Activated T-cell treated with anti-CD3 and anti-CD28 coated beads, Interleukin-2, amount 50 U/mL, for 4 hours (primary cell): ENCODE measurements at regions not wholly inside any gene's neighbourhood (a gene's known extent, or its start where the extent isn't known, plus 50 kb on each side); places are given as distances from the start of the nearest gene placed in this dataset.

Experiments used
- ATAC-seq, 2 donors: fragments of 200-7000 bp; cut with Tn5 transposase; one replicate each; pipeline ENCODE4 v1.10.0; 2021
- DNase-seq: peaks from one replicate; pipeline ENCODE4 v3.0.0-alpha.2; 2020
- H3K27me3 Mint-ChIP-seq: one replicate; pipeline ENCODE4 v1.8.0; 2021; ENCODE audit warnings: low read depth, mixed read lengths
- H3K36me3 Mint-ChIP-seq: one replicate; pipeline ENCODE4 v1.8.0; 2022; ENCODE audit warnings: mixed read lengths; ENCODE audit not compliant: insufficient read depth
- H3K4me1 Mint-ChIP-seq: one replicate; pipeline ENCODE4 v1.8.0; 2021; ENCODE audit warnings: low read depth, mixed read lengths
- H3K4me3 Mint-ChIP-seq: one replicate; pipeline ENCODE4 v1.8.0; 2021; ENCODE audit warnings: mild to moderate bottlenecking, moderate library complexity, mixed read lengths
- H3K9me3 Mint-ChIP-seq: one replicate; pipeline ENCODE4 v1.8.0; 2021; ENCODE audit warnings: mixed read lengths

- no peaks in the 10 kb centered on the region for H3K9me3 Mint-ChIP-seq
- H3K4me1 Mint-ChIP-seq = no peaks in the 10 kb centered on the region
- H3K36me3 Mint-ChIP-seq = no peaks in the 10 kb centered on the region
- no peak overlapping the region for H3K4me3 Mint-ChIP-seq
- DNase-seq (no peak), ATAC-seq (no peak)
- H3K27me3 Mint-ChIP-seq = no peaks in the 10 kb centered on the region
Measured at GRCh38 chr4:67236318-67236717, 309.0 kb downstream of the CENPC start.

DNA sequence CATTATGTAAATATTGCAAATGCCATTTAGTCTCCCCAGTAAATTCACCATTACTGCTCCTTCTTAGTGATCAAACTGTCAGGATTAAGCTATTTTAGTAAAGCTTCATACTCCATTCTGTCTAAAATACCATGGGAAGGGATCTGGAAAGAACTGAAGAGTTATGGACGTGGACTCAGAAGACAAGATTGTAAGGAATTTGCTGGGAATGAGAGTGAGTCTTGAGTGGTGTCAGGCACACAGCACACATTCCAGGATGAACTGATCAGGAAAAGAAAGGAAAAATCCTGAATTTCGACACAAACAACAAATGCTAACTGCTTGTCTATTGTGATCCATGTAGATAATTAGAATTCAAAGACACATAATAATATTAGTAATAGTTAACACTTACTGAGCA lies 311.0 kb downstream of the CENPC start:
- H3K27me3 Mint-ChIP-seq = no peaks in the 10 kb centered on the region
- no peak overlapping the region for H3K4me3 Mint-ChIP-seq
- H3K36me3 Mint-ChIP-seq = no peaks in the 10 kb centered on the region
- H3K9me3 Mint-ChIP-seq = no peaks in the 10 kb centered on the region
- no peaks in the 10 kb centered on the region for H3K4me1 Mint-ChIP-seq
- DNase-seq (no peak), ATAC-seq (no peak)

DNA sequence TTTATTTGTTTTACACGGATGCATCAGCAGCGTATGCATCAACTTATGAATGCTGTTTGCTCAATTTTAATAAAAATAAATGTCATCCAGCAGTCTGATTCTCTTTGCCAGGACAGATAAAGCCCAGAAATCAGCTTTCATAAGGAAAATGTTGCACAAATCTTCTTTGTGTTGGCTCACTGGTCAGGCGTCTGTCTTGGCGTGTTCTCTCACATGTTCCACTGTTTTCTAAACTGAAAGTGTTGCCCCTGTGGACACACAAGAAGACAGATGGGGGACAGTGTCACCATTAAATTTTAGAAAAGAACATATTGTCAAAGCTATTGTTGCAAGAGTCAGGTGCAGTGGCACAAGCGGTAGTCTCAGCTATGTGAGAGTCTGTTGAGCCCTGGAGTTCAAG lies 316.2 kb downstream of the CENPC start:
- DNase-seq (no peak), ATAC-seq (no peak)
- H3K27me3 Mint-ChIP-seq = no peaks in the 10 kb centered on the region
- H3K4me3 Mint-ChIP-seq = no peak overlapping the region
- no peaks in the 10 kb centered on the region for H3K9me3 Mint-ChIP-seq
- H3K4me1 Mint-ChIP-seq = no peaks in the 10 kb centered on the region
- no peaks in the 10 kb centered on the region for H3K36me3 Mint-ChIP-seq

GRCh38 chr4:67220861-67221260 lies 324.4 kb downstream of the CENPC start:
- Mint-ChIP-seq H3K4me3 (no peak overlapping the region), H3K36me3 (no peaks in the 10 kb centered on the region), H3K4me1 (no peaks in the 10 kb centered on the region), H3K9me3 (no peaks in the 10 kb centered on the region), H3K27me3 (no peaks in the 10 kb centered on the region)
- DNase-seq (no peak), ATAC-seq (no peak)

- Mint-ChIP-seq H3K4me3 (no peak overlapping the region), H3K36me3 (no peaks in the 10 kb centered on the region), H3K4me1 (no peaks in the 10 kb centered on the region), H3K9me3 (no peaks in the 10 kb centered on the region), H3K27me3 (no peaks in the 10 kb centered on the region)
- DNase-seq = no peak
- ATAC-seq = no peak
Measured at GRCh38 chr4:67218883-67219282, 326.4 kb downstream of the CENPC start.

GRCh38 chr4:67207941-67208441 lies 337.3 kb downstream of the CENPC start:
- H3K36me3 Mint-ChIP-seq = no peaks in the 10 kb centered on the region
- H3K27me3 Mint-ChIP-seq = no peaks in the 10 kb centered on the region
- DNase-seq (no peak), ATAC-seq (no peak)
- H3K4me3 Mint-ChIP-seq = no peak overlapping the region
- no peaks in the 10 kb centered on the region for H3K4me1 Mint-ChIP-seq
- no peaks in the 10 kb centered on the region for H3K9me3 Mint-ChIP-seq

DNA sequence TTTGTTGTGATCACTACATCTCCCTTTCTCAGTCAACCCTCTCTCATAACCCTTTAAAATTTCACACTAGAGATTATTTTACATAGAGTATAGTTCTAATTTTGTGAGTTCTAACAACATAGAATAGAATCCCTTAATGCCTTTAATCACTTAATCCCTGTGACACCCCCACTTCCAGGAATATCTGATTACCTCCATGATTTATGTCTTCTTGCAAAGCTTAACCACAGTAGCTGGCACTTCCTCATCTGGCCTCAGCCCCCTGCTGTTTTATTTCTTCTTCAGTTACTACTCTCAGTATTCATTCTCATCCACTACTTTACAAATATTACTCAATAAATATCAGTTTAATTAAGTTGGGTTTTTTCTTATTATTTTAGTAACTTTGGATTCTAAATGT lies 340.9 kb downstream of the CENPC start:
- Mint-ChIP-seq H3K36me3 (no peaks in the 10 kb centered on the region), H3K9me3 (no peaks in the 10 kb centered on the region), H3K27me3 (no peaks in the 10 kb centered on the region), H3K4me1 (no peaks in the 10 kb centered on the region), H3K4me3 (no peak overlapping the region)
- no peak for DNase-seq
- ATAC-seq = no peak

- H3K4me1 Mint-ChIP-seq = no peaks in the 10 kb centered on the region
- no peaks in the 10 kb centered on the region for H3K9me3 Mint-ChIP-seq
- no peaks in the 10 kb centered on the region for H3K27me3 Mint-ChIP-seq
- DNase-seq (no peak), ATAC-seq (no peak)
- H3K36me3 Mint-ChIP-seq = no peaks in the 10 kb centered on the region
- H3K4me3 Mint-ChIP-seq = no peak overlapping the region
Measured at GRCh38 chr4:67201334-67201733, 344.0 kb downstream of the CENPC start.

DNA sequence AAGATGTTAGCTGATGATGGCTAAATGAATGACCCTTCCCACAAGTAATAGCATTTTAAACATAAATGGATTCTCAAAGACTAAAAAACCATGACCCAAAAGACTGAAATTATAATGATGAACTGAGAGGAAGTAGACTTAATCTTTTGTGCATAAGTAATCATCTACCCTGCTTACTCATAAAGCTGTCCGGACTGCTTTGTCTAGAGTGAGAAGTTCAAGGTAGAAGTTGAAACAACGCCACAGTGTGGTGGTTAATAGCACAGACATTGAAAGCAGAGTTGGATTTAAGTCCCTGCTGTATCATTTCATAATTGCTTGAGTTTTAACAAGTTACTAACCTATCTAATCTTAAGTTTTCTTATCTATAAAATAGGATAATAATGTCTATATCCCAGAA lies 346.6 kb downstream of the CENPC start:
- DNase-seq (no peak), ATAC-seq (no peak)
- Mint-ChIP-seq H3K4me1 (no peaks in the 10 kb centered on the region), H3K9me3 (no peaks in the 10 kb centered on the region), H3K27me3 (no peaks in the 10 kb centered on the region), H3K4me3 (no peak overlapping the region), H3K36me3 (no peaks in the 10 kb centered on the region)

- H3K9me3 Mint-ChIP-seq = peaks cover 5% of the 10 kb centered on the region
- H3K36me3 Mint-ChIP-seq = no peaks in the 10 kb centered on the region
- no peak overlapping the region for H3K4me3 Mint-ChIP-seq
- H3K4me1 Mint-ChIP-seq = no peaks in the 10 kb centered on the region
- ATAC-seq (no peak), DNase-seq (no peak)
- H3K27me3 Mint-ChIP-seq = no peaks in the 10 kb centered on the region
Measured at GRCh38 chr4:67167849-67168248, 377.5 kb downstream of the CENPC start.

DNA sequence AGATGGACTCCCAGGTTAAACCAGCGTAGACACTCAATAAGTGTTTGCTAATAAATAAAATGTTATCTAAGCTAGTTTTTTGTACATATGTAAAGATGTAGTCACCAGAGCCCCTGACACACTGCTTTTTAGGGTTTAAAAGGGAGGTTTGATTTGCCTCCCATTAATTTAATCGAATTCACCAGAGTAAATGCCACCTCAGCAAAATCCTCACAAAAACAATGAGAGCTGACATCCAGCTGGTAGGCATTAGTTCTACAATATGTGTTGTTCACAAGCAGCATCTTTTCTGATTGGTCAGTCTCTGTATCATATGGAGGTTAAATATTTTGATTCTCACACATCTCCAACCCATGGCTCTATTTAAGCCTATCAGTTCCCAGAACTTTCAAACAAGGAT lies 382.6 kb downstream of the CENPC start:
- Mint-ChIP-seq H3K36me3 (no peaks in the 10 kb centered on the region), H3K4me1 (no peaks in the 10 kb centered on the region), H3K27me3 (no peaks in the 10 kb centered on the region), H3K4me3 (no peak overlapping the region), H3K9me3 (no peaks in the 10 kb centered on the region)
- ATAC-seq (no peak), DNase-seq (no peak)

- DNase-seq (no peak), ATAC-seq (no peak)
- no peaks in the 10 kb centered on the region for H3K27me3 Mint-ChIP-seq
- no peak overlapping the region for H3K4me3 Mint-ChIP-seq
- H3K4me1 Mint-ChIP-seq = no peaks in the 10 kb centered on the region
- no peaks in the 10 kb centered on the region for H3K36me3 Mint-ChIP-seq
- H3K9me3 Mint-ChIP-seq = no peaks in the 10 kb centered on the region
Measured at GRCh38 chr4:67161311-67161710, 384.0 kb downstream of the CENPC start.

- Mint-ChIP-seq H3K4me3 (no peak overlapping the region), H3K27me3 (no peaks in the 10 kb centered on the region), H3K4me1 (no peaks in the 10 kb centered on the region), H3K36me3 (no peaks in the 10 kb centered on the region), H3K9me3 (no peaks in the 10 kb centered on the region)
- ATAC-seq = no peak
- DNase-seq = no peak
Measured at GRCh38 chr4:67160394-67160793, 384.9 kb downstream of the CENPC start.

GRCh38 chr4:67158666-67159065 lies 386.6 kb downstream of the CENPC start:
- Mint-ChIP-seq H3K4me1 (no peaks in the 10 kb centered on the region), H3K4me3 (no peak overlapping the region), H3K27me3 (no peaks in the 10 kb centered on the region), H3K36me3 (no peaks in the 10 kb centered on the region), H3K9me3 (no peaks in the 10 kb centered on the region)
- ATAC-seq = no peak
- DNase-seq = no peak

- DNase-seq (no peak), ATAC-seq (no peak)
- Mint-ChIP-seq H3K27me3 (no peaks in the 10 kb centered on the region), H3K4me1 (no peaks in the 10 kb centered on the region), H3K36me3 (no peaks in the 10 kb centered on the region), H3K9me3 (no peaks in the 10 kb centered on the region), H3K4me3 (no peak overlapping the region)
Measured at GRCh38 chr4:67152976-67153375, 392.3 kb downstream of the CENPC start.
